ENCODE measurements at regions not wholly inside any gene's neighbourhood (a gene's known extent, or its start where the extent isn't known, plus 50 kb on each side); places are given as distances from the start of the nearest gene placed in this dataset.
A peak's percentile ranks its signal among the peaks of the same experiment; 100 is the strongest.

DNA sequence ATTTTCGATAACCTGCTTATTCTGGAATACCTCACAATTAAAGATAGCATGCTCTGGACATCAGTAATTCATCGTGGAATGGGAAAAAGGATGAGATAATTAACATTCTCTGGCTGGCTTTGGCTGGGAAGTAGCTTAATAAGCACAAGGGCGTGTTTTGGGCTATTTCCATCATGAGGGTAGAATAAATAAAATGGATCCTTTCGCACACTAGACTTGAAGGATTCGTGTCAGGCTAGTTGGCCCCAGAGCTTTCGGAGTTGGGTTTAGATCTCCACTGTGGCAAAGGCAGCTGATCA, 151.2 kb upstream of the ADRA1B start:
- DNase-seq, result no peak

DNA sequence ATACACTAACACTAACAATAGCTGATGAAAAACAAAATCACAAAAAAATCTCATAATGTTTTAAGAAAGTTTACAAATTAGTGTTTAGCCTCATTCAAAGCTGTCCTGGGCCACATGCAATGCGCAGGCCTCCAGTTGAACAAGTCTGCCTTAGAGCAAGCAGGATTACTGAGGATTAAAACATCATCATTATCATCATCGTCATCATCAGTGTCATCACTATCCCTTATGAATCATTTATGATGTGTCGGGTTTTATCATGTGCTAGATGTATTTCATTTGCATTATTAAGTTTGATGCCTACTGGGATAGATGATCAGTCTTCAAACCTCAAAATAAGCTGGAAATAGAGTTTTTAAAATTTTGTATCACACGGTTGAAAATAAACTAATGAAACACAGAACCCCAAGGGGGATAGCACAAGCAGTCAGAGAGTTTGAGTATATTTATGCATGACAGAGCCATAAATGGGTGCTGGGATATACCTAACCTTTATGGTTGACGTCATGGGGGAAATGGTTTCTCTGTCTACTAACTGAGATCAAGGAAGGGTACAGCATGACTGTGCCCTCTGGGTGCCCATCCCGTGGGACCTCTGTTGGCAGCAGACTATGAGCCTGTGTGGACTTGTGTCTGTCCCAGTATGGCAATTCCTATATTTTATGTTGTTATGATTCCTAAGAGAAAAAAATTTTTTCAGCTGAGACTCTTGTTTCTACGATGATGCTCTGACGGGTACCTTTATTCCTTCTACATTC, 150.3 kb upstream of the ADRA1B start:
- no peak for DNase-seq

DNA sequence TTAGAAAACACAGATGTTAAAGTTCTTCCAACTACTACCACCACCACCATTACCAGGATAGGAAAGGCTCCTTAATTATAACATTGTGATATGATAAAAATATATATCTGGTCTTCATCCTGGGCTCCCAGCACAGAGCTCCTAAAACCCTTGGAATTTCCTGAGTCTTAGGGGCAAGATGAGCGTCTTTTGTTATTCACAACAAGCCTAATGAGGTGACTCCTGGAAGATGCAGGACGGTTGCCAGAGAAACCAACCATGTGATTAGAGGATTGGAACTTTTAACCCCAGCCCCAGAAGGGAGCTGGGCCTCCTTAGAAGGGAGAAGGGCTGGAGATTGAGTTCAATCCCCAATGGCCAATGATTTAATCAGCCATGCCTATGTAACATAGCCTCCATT, 148.0 kb upstream of the ADRA1B start:
- DNase-seq, result no peak

DNA sequence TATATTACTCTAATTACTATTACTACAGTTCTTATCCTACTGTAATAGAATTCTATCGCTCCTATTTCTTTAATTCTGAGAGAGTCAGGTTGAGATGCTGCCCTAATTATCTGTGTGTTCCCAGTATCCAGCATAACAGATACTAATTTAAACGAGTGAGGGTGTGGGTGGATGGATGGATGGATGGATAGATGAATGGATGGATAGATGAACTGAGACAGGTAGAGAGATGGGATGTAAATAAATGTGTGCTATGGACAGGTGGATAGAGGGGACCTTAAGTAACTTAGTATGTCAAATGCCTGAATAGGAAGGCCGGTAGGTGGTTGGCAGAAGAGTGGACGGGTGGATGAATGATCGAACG, 143.6 kb upstream of the ADRA1B start:
- DNase-seq, result no peak

DNA sequence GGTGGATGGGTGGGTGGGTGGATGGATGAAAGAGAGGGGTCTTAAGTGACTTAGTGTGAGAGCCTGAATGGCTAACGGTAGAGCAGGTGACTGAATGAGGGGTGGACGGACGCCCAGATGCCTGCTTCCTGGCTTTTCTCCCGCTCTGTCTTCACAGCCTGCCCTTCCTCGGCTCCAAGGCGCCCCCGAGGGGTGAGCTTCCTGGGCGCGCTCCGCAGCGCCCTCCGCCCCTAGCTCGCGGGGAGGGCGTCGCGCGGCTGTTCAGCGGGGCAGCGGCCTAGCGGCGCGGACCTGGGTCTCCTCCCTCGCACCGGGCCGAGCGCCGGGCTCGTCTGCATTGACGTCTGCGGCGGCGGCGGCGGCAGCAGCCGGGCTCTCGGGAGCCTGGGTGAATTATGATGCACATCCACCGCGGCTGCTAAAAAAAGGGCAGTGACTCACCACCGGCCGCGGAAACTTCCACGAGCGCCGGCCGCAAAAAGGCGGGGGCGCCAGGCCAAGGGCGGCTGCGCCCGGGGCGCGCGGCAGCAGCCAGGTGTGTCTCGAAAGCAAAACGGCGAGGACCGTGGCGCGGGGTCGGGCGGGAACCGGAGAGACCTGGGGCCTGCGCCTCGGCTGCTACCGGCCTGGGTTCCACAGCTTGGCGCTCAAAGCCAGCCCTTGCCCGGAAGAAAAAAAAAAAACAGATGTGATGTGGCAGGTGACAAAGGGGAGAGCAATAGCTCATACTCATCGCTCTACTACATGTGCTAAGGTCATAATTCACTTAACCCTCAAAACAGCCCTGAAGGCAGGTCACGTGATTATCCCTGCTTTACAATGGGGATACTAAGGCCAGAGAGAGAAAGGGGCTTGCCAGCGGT, 143.0 kb upstream of the ADRA1B start:
- DNase-seq, result peak; percentile 3

DNA sequence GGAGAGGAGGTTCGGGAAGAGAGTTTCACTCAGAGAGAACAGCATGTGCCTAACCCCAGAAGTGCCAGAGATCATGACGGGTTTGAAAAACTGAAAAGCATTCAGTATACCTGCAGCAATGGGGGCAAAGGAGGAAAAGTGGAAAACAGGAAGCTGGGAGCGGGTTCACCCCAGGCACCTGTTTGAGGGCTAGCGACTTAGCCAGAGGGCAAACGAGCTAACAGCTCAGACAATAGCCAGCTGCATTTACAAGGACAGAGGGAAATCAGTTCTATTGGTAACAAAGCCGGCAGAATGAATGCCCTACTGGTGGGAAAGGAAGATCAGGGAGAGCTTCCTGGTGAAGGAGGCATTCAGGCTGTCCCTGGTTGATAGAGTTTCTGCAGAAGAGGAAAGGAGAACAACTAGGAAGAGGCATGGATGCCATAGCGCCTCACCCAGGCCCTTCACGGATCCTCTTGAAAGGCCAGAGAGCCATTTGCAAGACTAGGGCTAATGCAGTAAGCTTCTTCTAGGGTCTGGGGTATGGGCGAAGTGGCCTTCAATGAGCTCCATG, 141.7 kb upstream of the ADRA1B start:
- no peak for DNase-seq

DNA sequence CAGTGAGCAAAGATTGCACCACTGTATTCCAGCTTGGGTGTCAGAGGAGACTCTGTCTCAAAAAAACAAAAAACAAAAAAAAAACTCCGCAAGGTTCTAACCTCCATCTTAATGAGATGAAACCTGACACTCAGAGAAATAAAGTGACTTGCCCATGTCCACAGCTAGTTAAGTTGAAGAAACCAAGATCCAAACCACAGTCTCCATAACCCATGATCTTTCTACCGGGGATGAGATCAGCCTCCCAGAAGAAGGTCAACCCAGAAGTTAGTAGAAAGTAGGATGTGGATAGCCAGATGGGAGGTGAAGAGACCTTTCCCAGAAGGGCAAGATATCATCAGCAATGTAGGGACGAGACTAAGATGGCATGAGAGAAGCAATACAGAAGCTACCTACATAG, 140.4 kb upstream of the ADRA1B start:
- no peak for DNase-seq

DNA sequence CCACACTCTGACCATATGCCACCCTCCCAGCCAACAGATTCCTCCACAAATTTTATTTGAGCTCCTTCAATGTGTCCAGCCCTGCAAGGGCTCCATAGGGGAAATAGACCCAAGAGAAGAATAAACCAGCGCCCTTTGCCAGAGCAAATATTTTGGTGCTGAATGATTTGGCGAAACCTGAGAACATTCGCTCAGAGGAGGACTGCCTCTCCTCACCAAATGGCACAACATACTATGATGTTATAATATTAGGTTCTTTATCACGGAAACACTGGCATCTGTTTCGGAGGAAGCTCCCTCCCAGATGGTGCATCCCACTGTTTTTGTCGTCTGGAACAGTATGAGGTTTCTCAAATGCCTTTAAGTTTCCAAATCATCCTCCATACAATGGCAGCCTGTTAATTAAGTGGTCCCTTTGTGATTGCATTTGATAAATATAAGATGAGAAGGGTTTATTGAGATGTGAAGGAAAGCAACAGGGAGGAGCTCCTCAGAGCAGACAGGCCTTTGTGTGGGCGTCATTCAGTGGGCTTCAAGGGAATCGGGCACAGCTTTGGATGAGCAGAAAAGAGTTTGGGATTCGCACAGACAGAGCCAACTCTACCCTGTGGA, 139.1 kb upstream of the ADRA1B start:
- DNase-seq, result no peak

DNA sequence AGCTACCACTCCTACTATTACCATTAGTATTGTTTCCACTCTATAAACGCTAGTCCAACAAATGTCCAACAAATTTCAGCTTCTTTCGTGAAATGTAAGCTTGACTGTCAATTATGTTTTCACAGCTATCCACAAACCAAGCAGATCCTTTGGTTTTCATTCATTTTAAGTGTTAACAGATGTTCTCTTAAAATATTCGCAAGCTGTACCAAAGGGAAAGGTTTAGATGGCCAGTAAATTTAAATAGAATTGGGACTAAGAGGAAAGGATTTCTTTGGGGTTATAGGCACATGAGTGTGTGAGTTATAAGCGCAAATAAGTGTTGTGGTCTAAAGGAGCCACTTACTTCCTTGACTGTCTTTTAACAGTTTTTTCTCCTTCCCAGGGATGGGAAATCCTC, 136.8 kb upstream of the ADRA1B start:
- no peak for DNase-seq

DNA sequence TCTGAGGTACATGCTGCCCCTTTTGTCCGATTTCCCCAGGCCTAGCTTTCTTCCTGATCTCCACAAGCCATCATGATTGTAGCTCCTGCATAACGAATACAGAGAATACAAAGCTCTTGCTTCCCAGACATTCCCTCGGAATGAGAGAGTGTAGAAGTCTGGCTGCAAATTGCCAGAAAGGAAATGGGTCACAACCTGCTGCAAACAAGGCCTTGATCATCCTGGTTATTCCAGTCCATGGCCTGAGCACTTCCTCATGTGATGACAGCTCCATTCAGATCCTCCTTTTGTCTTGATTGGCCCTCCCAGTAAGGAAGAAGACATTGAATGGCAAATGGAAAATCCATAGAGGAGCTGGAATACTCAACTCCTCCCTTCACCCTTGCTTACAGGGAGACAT, 136.0 kb upstream of the ADRA1B start:
- no peak for DNase-seq

DNA sequence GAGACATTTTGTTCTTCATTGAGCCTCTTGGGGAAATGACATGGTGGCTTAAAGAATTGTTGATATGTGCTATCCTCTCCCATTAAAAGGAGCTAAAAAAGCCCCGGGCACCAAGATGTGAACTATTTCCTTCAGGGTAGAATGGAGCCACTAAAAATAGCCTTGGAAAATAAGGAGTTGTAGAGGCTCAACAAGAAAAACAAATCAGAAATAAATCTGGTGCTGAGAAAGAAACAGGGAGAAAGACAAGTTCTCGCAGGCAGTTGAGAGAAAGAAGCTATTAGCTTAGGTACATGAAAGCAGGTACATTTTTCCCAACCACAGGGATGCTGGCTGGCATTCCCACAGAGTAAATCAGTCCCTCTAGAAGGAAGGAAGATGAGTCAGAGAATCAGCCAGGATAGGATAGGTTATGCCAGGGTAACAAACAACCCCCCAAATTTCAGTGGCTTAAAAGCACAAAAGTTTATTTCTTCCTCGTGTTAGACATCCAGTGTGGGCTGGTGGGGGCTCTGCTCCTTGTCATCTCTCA, 134.6 kb upstream of the ADRA1B start:
- no peak for DNase-seq

DNA sequence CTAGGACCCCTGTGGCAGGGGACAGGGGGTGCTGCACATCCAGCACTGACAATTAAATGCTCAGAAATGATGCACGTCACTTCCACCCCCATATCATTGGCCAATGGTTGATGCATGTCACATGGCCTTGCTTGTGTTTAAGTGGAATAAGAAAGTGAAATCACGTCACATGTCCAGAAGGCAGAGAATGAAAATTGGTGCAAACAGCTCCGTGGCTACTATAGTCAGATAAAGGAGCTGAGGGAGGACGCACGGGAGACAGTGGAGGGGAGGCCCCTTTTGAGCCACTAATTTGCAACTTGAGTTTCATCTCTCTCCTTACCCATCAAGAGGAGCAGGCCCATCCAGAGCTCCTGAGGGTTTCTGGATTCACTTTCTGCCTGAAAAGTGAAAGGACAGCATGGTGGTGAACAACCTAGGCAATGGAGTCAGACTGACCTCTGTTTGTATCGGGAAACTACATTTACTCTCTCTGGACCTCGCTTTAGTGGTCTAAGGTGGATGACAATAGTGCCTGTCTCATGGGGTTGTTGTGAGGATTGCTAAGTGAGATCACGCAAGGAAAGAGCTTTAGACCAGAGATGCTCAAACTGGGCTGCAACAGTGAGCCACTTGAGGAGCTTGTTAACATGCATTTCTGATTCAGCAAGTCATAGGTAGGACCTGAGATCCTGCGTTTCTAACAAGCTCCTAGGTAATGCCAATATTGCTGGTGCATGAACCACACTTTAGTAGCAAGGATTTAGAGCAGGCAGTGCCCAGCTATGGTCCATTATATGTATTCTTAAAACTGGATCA, 133.9 kb upstream of the ADRA1B start:
- no peak for DNase-seq

DNA sequence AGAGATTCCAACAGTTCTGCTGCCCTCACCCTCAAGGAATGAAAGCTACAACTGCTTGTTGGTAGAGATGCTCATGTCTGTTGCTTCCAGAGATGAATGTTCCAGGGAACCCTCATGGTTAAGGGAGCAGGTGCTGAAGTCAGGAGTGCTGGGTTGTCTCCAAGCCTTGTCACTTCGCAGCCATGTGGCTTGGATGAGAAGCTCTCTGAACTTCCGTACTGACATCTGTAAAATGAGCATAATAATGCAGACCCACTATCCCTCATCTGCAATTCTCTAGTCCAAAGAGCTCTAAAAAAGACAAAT, 133.3 kb upstream of the ADRA1B start:
- no peak for DNase-seq

DNA sequence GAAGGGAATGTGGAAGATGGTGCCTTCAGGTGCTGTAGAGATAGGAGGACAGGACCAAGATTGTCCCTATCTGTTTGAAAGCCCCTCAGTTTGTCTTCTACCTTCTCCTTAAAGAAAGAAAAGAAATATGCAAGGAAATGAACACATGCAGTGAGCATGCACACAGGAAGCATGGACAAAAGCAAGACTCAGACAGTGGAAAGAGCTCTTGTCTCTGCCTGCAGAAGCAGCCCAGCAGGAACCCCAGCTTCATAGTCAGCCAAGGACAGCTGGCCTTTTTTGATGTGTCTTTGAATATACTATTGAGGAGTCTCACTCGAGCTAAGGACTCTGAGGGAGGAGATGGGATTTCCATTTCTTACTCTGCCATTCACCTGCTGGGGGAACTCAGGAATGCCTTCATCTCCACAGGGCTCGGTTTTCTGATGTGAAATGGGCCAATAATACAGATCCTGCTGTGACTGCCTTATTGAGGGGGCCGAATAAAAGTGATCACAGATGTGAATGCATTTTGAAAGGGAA, 132.5 kb upstream of the ADRA1B start:
- no peak for DNase-seq

DNA sequence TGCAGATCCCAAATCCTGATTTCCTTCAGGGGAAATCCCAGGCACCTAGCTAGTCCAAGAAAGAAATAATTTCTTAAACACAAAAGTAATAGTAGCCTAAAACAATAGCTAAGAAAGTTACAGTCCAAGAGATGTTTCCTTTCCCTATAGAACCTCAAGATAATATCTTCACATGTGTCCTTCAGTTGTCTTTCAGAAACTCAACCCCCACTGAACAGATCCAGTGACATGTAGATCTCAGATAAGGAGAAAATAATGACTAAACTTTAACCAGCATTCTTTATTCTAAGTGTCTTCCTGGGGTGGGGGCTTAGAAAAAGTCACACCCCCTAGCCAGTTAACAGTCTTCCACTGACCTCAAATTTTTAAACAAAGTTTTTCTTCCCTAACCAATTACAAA, 131.3 kb upstream of the ADRA1B start:
- no peak for DNase-seq

DNA sequence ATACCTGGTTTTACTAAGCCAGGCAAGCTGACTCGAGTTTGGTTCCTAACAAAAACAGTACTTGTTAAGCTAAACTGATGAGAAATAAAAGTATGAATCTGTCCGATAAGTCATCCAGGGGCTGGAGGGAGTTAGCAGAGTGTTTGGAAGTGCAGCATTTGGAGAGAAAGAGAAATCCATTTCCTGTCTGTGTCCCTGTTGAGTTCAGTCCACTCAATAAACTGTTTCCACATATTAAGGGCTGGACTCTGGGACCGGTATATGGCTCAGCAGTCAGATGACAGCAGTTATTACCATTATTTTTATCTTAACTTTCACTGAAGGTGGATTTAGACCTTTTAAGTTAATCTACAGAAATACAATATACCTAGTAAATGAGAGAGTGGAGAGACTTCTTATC, 130.6 kb upstream of the ADRA1B start:
- no peak for DNase-seq

DNA sequence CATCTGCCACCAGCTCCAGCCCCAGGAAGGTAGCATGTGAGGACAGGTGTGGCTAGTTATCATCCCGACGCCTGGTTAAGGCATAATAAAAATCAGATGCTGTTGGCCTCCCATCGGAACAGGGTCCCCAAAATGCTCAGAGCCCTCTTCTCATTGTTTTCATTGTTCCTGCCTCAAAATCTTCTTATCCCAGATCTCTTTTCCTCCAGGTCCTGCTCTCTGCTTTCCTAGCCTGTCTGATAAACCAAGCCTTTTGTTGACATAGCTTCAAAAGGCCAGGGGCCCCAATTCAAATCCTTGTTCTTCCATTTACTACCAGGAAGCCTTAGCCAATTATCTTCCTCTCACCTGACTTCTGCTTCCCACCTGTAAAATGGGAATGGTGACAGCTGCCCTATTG, 130.1 kb upstream of the ADRA1B start:
- DNase-seq, result no peak

DNA sequence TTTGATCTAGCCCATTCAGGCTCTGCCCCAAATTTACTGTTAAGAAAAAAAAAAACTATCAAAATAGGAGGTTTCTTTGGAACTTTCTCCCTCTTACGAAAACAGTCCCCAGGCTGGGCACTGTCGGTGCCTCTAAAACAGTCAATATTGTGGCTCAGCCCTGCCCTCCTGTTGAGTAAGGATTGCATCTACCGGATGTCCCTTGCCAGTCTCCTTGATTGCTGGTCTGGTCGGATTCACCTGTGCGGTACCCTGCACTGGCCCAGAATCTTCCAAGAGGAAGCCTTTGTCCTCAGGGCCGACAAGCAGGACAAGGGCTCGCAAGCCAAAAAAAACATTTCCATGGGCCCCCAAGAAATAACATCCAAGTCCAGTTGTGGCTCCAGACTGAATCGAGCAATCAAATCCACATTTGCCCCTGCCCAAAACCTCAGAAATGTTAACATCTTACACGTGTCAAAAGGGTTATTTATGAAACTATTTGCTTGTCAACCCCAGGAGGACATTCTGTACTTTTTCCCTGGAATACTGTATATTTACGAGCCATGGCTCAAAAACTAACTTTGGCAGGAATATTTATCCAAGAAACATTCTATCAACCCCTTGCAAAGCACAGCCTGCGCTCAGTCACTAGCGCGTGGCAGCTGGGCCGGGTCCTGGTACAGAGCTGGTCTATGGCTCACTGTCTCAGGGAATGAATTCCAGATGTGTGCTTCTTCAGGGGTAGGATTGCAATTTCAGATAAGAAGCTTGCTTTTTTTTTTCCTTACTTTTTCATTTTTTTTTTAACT, 129.2 kb upstream of the ADRA1B start:
- DNase-seq, result no peak

DNA sequence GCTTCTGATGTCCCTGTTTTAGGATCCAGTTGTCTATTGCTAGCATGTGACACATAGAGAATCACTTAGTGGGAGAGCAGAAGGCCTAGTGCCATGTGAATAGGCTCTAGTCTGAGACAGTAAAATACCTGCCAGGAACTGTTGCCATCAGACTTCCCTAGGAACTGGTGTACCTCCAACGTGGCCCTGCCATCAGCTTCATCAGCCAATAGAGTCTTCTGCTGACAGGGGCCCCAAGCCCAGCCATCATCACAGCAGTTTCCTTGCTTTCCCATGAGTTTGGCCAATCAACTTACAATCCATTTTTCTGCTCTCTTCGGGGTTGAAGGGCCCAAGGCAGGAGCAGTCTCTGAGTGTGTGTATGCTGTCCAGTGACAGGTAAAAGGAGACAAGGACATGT, 128.4 kb upstream of the ADRA1B start:
- DNase-seq, result no peak

DNA sequence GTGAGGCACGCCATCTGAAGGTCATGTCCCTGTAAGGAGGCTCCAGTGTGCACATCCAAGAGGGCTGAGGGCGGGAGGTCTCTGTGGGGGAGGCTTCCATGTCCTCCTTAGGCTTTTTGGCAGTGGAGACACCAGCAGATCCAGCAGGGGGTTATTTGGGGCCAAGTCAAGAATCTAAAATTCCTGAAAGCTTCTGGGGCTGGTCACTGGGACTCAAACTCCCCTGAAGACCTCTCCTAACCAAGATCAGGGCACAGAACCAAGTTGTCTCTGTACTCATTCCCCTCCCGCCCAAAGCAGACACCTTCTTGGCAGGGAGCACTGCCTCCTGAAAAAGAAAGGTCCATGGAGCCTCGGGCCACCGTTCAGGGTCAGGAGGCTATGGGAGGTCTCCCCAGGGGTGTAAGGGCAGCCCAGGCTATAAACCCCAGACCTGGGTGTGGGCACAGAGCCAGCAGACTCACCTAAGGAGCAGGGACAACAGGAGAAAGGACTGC, 127.4 kb upstream of the ADRA1B start:
- no peak for DNase-seq

DNA sequence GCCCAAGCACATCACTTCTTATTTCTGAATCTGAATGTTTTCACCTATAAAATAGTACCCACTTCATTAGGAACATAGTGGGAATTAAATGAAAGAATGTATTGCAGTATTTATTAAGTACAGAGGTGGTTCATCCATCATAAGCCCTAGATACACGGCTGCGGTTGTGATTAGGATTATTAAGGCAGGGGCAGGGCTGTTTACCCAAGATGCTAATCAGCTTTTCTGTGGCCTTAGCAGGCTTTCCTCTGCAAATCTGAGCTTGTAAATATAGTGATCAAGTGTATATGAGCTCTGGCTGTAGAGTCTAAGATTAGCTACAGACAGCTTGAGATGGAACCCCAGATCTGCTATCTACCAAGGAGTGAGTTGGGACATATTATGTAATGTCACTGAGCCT, 124.1 kb upstream of the ADRA1B start:
- DNase-seq, result no peak
